Left hindlimb (tissue), 1 donor: ENCODE measurements at regions not wholly inside any gene's neighbourhood (a gene's known extent, or its start where the extent isn't known, plus 50 kb on each side); places are given as distances from the start of the nearest gene placed in this dataset.
"Not testable (repeated sequence)": the region's sequence is repeated elsewhere in the genome, so short reads cannot be mapped to it uniquely, and the experiment has no call there.

Experiments used
- DNase-seq: peaks from one replicate; pipeline ENCODE4 v3.0.0-alpha.2; 2018

- DNase-seq, result not testable (repeated sequence)
These were observed 1480.8 kb downstream of the FOXD4L5 start for GRCh38 chr9:63804205-63804604.

GRCh38 chr9:63794081-63794685, 1490.8 kb downstream of the FOXD4L5 start:
- not testable (repeated sequence) for DNase-seq

- not testable (repeated sequence) for DNase-seq
These were observed 1497.6 kb downstream of the FOXD4L5 start for GRCh38 chr9:63787454-63787853.

- not testable (repeated sequence) for DNase-seq
These were observed 1500.0 kb downstream of the FOXD4L5 start for GRCh38 chr9:63785059-63785458.

- not testable (repeated sequence) for DNase-seq
These were observed 1500.6 kb downstream of the FOXD4L5 start for GRCh38 chr9:63784421-63784820.

- not testable (repeated sequence) for DNase-seq
These were observed 1503.1 kb downstream of the FOXD4L5 start for GRCh38 chr9:63781817-63782439.

GRCh38 chr9:63781390-63781789, 1503.6 kb downstream of the FOXD4L5 start:
- DNase-seq, result not testable (repeated sequence)

- not testable (repeated sequence) for DNase-seq
These were observed 1508.8 kb downstream of the FOXD4L5 start for GRCh38 chr9:63776220-63776619.

GRCh38 chr9:63775092-63775426, 1510.0 kb downstream of the FOXD4L5 start:
- not testable (repeated sequence) for DNase-seq

- DNase-seq, result not testable (repeated sequence)
These were observed 1510.5 kb downstream of the FOXD4L5 start for GRCh38 chr9:63774369-63775091.

GRCh38 chr9:63762230-63762629, 1522.8 kb downstream of the FOXD4L5 start:
- DNase-seq, result not testable (repeated sequence)

GRCh38 chr9:63729021-63729420, 1556.0 kb downstream of the FOXD4L5 start:
- not testable (repeated sequence) for DNase-seq

- no peak for DNase-seq
These were observed 1556.7 kb downstream of the FOXD4L5 start for GRCh38 chr9:63728287-63728686.

- not testable (repeated sequence) for DNase-seq
These were observed 1576.7 kb downstream of the FOXD4L5 start for GRCh38 chr9:63708285-63708684.

- DNase-seq, result not testable (repeated sequence)
These were observed 1580.6 kb downstream of the FOXD4L5 start for GRCh38 chr9:63704456-63704855.

- not testable (repeated sequence) for DNase-seq
These were observed 1581.3 kb downstream of the FOXD4L5 start for GRCh38 chr9:63703670-63704069.

GRCh38 chr9:63703138-63703665, 1581.8 kb downstream of the FOXD4L5 start:
- DNase-seq, result not testable (repeated sequence)
